ENCODE measurements at regions not wholly inside any gene's neighbourhood (a gene's known extent, or its start where the extent isn't known, plus 50 kb on each side); places are given as distances from the start of the nearest gene placed in this dataset.

DNA sequence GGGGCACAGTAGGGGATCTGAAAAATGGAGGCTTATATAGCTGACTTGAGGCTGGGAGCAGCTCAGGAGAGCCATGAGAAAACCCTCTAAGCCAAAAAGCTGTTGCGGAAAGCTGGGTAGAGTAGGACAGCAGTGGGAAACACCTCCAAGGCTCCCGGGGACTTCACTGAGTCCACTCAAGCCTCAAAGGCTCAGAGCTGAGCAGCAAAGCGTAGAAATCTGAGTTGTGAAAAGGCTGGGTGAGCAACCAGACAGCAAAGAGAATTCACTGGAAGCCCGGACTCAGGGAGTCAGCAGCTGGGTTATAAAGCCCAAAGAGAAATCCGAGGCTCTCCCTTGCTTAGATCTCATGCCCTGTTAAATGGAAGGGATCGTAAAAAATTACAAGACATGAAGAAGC, 905.0 kb downstream of the EFNB2 start:
- TF ChIP-seq, protein P1, sequence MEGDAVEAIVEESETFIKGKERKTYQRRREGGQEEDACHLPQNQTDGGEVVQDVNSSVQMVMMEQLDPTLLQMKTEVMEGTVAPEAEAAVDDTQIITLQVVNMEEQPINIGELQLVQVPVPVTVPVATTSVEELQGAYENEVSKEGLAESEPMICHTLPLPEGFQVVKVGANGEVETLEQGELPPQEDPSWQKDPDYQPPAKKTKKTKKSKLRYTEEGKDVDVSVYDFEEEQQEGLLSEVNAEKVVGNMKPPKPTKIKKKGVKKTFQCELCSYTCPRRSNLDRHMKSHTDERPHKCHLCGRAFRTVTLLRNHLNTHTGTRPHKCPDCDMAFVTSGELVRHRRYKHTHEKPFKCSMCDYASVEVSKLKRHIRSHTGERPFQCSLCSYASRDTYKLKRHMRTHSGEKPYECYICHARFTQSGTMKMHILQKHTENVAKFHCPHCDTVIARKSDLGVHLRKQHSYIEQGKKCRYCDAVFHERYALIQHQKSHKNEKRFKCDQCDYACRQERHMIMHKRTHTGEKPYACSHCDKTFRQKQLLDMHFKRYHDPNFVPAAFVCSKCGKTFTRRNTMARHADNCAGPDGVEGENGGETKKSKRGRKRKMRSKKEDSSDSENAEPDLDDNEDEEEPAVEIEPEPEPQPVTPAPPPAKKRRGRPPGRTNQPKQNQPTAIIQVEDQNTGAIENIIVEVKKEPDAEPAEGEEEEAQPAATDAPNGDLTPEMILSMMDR (conservative IDR thresholded peaks at IDR 0.05 in 1 of 2, IDR thresholded peaks at IDR 0.05 in 1 of 2; ENCODE audit: low read depth in 1 of 2, low read length in 2 of 2): no peak
- TF ChIP-seq EZH2 (IDR thresholded peaks at IDR 0.05; ENCODE audit: low read length, missing control alignments): no peak
